Hepatocyte (in vitro differentiated cells): ENCODE measurements at regions not wholly inside any gene's neighbourhood (a gene's known extent, or its start where the extent isn't known, plus 50 kb on each side); places are given as distances from the start of the nearest gene placed in this dataset.

Source experiments
- CTCF ChIP-seq: fragments of 200-600 bp; sonication (generic); IDR thresholded peaks from 2 replicates; pipeline ENCODE4 v1.5.1; 2016; ENCODE audit warnings: antibody characterized with exemption, mild to moderate bottlenecking; ENCODE audit not compliant: poor library complexity
- EZH2 ChIP-seq: fragments of 200-600 bp; sonication (generic); IDR thresholded peaks from 2 replicates; pipeline ENCODE4 v1.6.1; 2016; ENCODE audit warnings: antibody characterized with exemption, mild to moderate bottlenecking, borderline replicate concordance
- EZH2phosphoT487 ChIP-seq: fragments of 200-600 bp; sonication (generic); IDR thresholded peaks from one replicate; pipeline ENCODE4 v1.6.1; 2018; ENCODE audit warnings: antibody characterized with exemption, mild to moderate bottlenecking, low read depth, moderate library complexity; ENCODE audit not compliant: unreplicated experiment, severe bottlenecking

GRCh38 chr4:20626326-20627005 is 73.8 kb upstream of the PACRGL start:
- TF ChIP-seq CTCF: no peak
- TF ChIP-seq EZH2: no peak
- TF ChIP-seq EZH2phosphoT487: no peak
